Breast epithelium (tissue), 3 donors: ENCODE measurements at regions not wholly inside any gene's neighbourhood (a gene's known extent, or its start where the extent isn't known, plus 50 kb on each side); places are given as distances from the start of the nearest gene placed in this dataset.

Experiments used
- CTCF ChIP-seq, 3 donors: fragments of 450-650 bp; IDR thresholded peaks; one replicate each; pipeline ENCODE4 v1.5.1; 2016 to 2017; ENCODE audit warnings: antibody characterized with exemption in 3 of 3, mild to moderate bottlenecking in 3 of 3, moderate library complexity in 3 of 3
- POLR2A ChIP-seq: fragments of 450-650 bp; IDR thresholded peaks from one replicate; pipeline ENCODE4 v1.6.1; 2016; ENCODE audit warnings: antibody characterized with exemption, mild to moderate bottlenecking, moderate library complexity
- POLR2AphosphoS5 ChIP-seq, 3 donors: sonication (generic); formaldehyde crosslinking; IDR thresholded peaks; one replicate each; pipeline ENCODE4 v1.6.1; 2017; ENCODE audit warnings: antibody characterized with exemption in 3 of 3

- TF ChIP-seq POLR2A (no peak), CTCF (IDR thresholded peaks at IDR 0.05) (no peak), POLR2AphosphoS5 (IDR thresholded peaks at IDR 0.05) (no peak)
Measured at GRCh38 chr12:31822761-31823160, 93.9 kb upstream of the AMN1 start.
